Mucosa of rectum (tissue), 2 donors: ENCODE measurements at regions not wholly inside any gene's neighbourhood (a gene's known extent, or its start where the extent isn't known, plus 50 kb on each side); places are given as distances from the start of the nearest gene placed in this dataset.

ENCODE experiments used
- H3K27ac ChIP-seq, 2 donors: one replicate each; pipeline ENCODE4 v1.7.0; 2013; ENCODE audit warnings: inconsistent platforms in 2 of 2, low read depth in 2 of 2, low read length in 2 of 2
- H3K27me3 ChIP-seq, 2 donors: one replicate each; pipeline ENCODE4 v1.7.0; 2013; ENCODE audit warnings: low read length in 2 of 2; ENCODE audit not compliant: control insufficient read depth in 2 of 2, insufficient read depth in 2 of 2
- H3K36me3 ChIP-seq, 2 donors: one replicate each; pipeline ENCODE4 v1.7.0; 2013; ENCODE audit warnings: low read length in 2 of 2; ENCODE audit not compliant: control insufficient read depth in 2 of 2, insufficient read depth in 2 of 2
- H3K4me1 ChIP-seq, 2 donors: one replicate each; pipeline ENCODE4 v1.7.0; 2013; ENCODE audit warnings: low read length in 2 of 2, mild to moderate bottlenecking in 1 of 2; ENCODE audit not compliant: control insufficient read depth in 2 of 2, insufficient read depth in 2 of 2
- H3K4me3 ChIP-seq, 2 donors: one replicate each; pipeline ENCODE4 v1.7.0; 2013; ENCODE audit warnings: low read length in 2 of 2
- H3K9ac ChIP-seq, 2 donors: one replicate each; pipeline ENCODE4 v1.7.0; 2013; ENCODE audit warnings: low read length in 2 of 2, low read depth in 1 of 2, mild to moderate bottlenecking in 1 of 2
- H3K9me3 ChIP-seq, 2 donors: one replicate each; pipeline ENCODE4 v1.7.0; 2013; ENCODE audit warnings: low read length in 2 of 2; ENCODE audit not compliant: control insufficient read depth in 2 of 2
- donor health status: healthy.
- donor health status: Normal muscosa, but diverticular disease.

DNA sequence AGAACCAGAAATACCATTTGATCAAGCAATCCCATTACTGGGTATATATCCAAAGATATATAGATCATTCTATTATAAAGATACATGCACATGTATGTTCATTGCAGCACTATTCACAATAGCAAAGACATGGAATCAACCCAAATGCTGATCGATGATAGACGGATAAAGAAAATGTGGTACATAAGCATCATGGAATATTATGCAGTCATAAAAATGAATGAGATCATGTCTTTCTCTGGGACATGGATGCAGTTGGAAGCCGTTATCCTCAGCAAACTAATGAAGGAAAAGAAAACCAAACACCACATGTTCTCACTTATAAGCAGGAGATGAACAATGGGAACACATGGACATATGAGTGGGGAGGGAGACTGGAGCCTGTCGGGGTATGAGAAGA is 1540.9 kb upstream of the MIR17HG start:
- H3K27me3 ChIP-seq, result no peaks in the 10 kb centered on the region
- no peaks in the 10 kb centered on the region for H3K36me3 ChIP-seq
- H3K27ac ChIP-seq, result no peak overlapping the region
- no peaks in the 10 kb centered on the region for H3K9me3 ChIP-seq
- H3K4me1 ChIP-seq, result no peaks in the 10 kb centered on the region
- no peak overlapping the region for H3K9ac ChIP-seq
- H3K4me3 ChIP-seq, result no peak overlapping the region

DNA sequence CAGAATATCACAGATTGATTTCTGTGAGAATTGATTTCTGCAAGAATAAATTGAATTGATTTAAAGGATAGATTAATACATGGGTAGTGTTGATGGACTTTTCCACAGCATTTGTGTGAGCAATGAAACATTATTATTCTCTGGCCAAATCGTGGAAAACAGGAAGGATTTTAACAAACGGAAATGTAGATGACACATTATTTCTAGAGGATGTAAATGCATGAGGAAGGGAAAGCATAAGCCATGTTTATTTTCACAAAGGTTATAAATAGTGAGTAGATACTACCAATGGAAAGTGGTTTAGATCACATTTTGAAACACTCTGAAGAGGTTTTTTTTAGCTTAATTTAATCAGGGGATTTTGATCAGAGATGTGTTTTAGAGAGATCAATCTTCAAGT is 1534.6 kb upstream of the MIR17HG start:
- Histone ChIP-seq H3K9ac (no peak overlapping the region), H3K9me3 (no peaks in the 10 kb centered on the region), H3K4me1 (no peaks in the 10 kb centered on the region), H3K27me3 (no peaks in the 10 kb centered on the region), H3K36me3 (no peaks in the 10 kb centered on the region), H3K4me3 (no peak overlapping the region), H3K27ac (no peak overlapping the region)

DNA sequence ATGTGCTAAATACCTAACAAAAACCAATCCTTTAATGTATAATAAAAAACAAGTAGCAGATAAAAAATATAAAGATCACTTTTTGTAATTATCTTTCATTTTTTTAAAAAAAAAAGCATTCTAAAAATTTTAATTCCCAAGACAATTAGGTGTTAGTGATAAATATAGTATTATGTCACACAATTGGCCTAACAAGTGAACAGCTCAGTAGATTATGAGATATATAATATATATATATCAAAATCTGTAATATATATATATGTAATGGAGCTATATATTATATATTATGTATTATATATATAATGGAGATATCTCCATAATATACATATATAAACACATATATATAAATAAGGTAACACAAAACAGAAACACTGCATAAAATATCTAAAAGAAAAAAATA is 1531.1 kb upstream of the MIR17HG start:
- H3K36me3 ChIP-seq, result no peaks in the 10 kb centered on the region
- no peaks in the 10 kb centered on the region for H3K4me1 ChIP-seq
- no peak overlapping the region for H3K4me3 ChIP-seq
- H3K27me3 ChIP-seq, result no peaks in the 10 kb centered on the region
- no peak overlapping the region for H3K27ac ChIP-seq
- H3K9me3 ChIP-seq, result no peaks in the 10 kb centered on the region
- no peak overlapping the region for H3K9ac ChIP-seq

DNA sequence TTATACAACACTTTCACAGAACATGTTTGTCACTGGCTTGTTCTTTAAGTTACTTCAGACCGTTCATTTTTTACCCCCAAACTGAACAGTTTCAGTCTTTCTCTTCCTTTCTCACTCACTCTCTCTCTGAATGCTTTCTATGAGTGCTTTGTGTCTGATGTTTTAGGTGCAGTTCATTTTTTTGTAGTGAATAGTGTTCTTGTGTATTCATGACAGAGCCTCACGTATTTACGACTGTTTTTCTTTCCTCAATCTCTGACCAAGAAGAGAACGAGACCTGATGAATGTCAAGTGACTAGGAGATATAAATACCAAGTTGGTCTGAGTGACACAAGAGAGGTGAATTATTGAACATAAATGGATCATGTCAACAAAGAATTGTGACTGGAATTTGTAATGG is 1525.0 kb upstream of the MIR17HG start:
- Histone ChIP-seq H3K9ac (no peak overlapping the region), H3K36me3 (no peaks in the 10 kb centered on the region), H3K27me3 (no peaks in the 10 kb centered on the region), H3K9me3 (no peaks in the 10 kb centered on the region), H3K4me3 (no peak overlapping the region), H3K27ac (no peak overlapping the region), H3K4me1 (no peaks in the 10 kb centered on the region)

DNA sequence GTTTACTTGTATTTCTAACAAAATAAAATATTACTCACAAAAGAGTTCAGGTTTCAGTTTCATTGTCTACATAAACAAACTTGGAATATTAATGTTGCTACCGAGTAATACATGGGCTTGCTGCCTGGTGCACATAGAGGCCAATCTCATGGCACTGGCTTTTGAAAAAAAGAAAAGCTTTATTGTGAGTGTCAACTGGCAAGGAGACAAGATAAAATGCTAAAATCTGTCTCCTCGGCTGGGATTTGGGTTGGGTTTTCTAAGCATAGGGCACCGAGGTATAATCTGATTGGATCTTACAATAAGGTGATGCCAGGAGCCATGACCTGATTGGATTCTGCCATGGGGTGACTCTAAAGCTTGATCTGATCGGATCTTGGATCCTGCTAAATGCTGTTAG is 1519.9 kb upstream of the MIR17HG start:
- Histone ChIP-seq H3K9ac (no peak overlapping the region), H3K9me3 (no peaks in the 10 kb centered on the region), H3K27me3 (no peaks in the 10 kb centered on the region), H3K36me3 (no peaks in the 10 kb centered on the region), H3K27ac (no peak overlapping the region), H3K4me3 (no peak overlapping the region), H3K4me1 (no peaks in the 10 kb centered on the region)

DNA sequence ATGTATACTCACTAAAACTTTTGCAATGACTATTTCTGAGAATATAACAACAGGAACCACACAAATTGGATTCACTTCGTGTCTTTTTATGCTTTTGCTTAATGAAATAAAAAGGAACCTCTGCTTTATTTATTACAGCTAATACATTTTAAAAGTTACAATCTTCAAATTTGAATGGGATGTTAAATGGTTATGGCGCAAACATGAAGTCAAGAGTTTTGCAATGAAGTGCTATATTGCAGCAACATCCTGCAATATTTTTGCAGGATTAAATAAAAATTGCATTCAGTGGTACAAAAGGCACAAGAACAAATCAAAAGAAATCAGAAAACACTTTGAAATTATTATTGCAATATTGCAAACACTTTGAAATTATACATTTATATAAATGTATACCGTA is 1519.0 kb upstream of the MIR17HG start:
- Histone ChIP-seq H3K27ac (no peak overlapping the region), H3K9me3 (no peaks in the 10 kb centered on the region), H3K4me3 (no peak overlapping the region), H3K4me1 (no peaks in the 10 kb centered on the region), H3K27me3 (no peaks in the 10 kb centered on the region), H3K9ac (no peak overlapping the region), H3K36me3 (no peaks in the 10 kb centered on the region)

DNA sequence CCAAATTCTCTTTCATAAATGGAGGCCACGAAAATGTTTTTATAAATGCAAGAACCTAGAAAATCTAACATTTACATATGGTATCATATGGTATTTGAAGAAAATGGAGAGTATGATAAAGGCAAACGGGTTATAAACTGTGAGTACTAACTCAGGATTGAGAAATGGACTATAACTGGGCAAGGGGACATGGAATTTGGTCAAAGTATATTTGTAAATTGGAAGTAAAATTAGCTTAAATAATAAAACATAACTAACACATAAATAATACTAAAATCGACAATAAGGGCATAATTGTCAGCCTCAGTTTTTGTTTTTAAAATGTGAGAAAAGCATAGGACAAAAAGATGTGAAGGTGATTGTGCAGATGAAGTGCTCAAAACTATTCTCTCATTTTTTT is 1516.3 kb upstream of the MIR17HG start:
- Histone ChIP-seq H3K9me3 (no peaks in the 10 kb centered on the region), H3K9ac (no peak overlapping the region), H3K36me3 (no peaks in the 10 kb centered on the region), H3K4me1 (no peaks in the 10 kb centered on the region), H3K27ac (no peak overlapping the region), H3K27me3 (no peaks in the 10 kb centered on the region), H3K4me3 (no peak overlapping the region)

DNA sequence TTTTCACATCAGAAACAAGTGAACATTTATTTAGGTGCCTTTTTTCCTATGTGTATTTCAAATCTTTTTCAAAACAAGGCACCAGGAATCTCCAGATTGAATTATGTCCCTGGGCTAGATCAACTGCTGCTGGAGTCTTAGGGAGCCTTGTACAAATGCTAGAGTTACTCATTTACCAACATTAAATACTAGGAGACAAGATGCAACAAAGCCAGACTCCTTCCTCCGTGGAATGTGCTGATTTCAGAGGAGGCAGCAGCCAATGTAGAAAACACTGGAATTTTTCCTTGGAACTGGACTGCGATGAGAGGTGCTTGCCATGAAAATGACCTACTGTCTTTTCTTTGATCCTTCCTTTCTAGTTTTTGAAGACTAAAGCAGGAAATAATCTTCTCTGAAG is 1514.7 kb upstream of the MIR17HG start:
- Histone ChIP-seq H3K9me3 (no peaks in the 10 kb centered on the region), H3K27me3 (no peaks in the 10 kb centered on the region), H3K36me3 (no peaks in the 10 kb centered on the region), H3K9ac (no peak overlapping the region), H3K27ac (no peak overlapping the region), H3K4me1 (no peaks in the 10 kb centered on the region), H3K4me3 (no peak overlapping the region)

DNA sequence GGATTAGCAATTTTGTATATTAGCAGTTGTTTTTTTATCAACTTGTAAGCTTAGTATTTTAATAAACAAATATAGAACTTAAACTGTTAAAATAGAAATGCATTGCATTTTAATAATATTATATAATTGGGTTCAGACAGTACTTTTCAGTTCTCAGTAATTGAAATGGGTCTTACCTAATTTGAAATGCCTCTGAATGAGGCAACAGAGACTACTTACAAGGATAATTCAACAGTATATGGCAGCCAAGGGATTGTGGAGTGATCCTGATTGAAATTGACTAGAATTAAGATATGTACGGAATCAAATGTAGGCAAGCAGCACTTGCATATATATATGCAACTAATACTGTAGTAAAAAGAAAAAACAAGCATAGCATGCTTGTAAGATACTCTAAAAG is 1503.9 kb upstream of the MIR17HG start:
- Histone ChIP-seq H3K27ac (no peak overlapping the region), H3K36me3 (no peaks in the 10 kb centered on the region), H3K4me1 (no peaks in the 10 kb centered on the region), H3K9ac (no peak overlapping the region), H3K9me3 (no peaks in the 10 kb centered on the region), H3K4me3 (no peak overlapping the region), H3K27me3 (no peaks in the 10 kb centered on the region)

DNA sequence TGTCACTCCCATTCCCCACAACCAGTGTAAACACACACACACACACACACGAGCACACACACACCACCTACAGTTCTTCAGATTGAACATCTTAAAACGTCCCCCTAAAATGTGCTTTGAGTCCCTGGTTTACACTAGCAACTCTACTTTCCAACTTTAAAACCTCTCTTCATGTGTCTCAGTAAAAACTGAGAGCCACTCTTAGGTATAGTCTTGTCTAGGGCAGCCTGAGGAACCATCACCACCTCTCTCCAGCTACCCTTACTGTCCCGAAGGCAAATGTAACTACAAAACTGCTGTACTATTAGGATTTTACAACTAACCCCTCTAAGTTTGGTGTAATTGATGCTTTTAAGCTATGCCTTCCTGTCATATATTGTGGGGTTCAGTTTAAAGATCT is 1501.6 kb upstream of the MIR17HG start:
- Histone ChIP-seq H3K9me3 (no peaks in the 10 kb centered on the region), H3K36me3 (no peaks in the 10 kb centered on the region), H3K27ac (no peak overlapping the region), H3K4me3 (no peak overlapping the region), H3K27me3 (no peaks in the 10 kb centered on the region), H3K9ac (no peak overlapping the region), H3K4me1 (no peaks in the 10 kb centered on the region)

DNA sequence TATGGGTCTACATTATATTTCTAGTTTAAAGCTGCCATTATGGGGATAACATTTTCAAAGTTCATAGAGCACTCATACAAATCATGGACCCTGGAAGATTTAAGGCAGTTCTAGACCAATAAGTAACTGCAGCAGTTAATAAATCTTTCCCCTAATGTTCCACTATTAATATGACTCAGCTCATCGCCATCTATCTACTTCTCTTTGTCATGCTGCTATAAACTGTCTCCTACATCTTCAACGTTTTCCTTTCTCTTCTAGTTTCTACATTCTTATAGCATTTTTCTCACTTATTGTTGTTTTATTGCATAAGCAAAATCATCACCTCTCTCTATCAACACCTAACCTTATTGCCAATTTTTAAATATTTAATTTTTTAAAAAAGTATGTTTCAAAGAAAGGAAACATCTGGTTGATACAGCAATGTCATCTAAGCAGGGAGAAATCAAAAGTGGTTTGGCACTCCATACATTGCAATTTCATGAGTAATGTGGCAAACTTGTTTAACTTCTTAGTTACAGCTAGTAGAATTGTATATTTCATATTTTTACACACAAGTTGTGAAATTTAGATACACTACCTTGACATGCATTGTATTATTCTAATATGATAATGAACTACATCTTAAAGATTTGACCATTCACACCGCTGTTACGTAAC is 1500.4 kb upstream of the MIR17HG start:
- no peaks in the 10 kb centered on the region for H3K36me3 ChIP-seq
- no peak overlapping the region for H3K27ac ChIP-seq
- H3K9me3 ChIP-seq, result no peaks in the 10 kb centered on the region
- H3K27me3 ChIP-seq, result no peaks in the 10 kb centered on the region
- H3K4me3 ChIP-seq, result no peak overlapping the region
- H3K9ac ChIP-seq, result no peak overlapping the region
- no peaks in the 10 kb centered on the region for H3K4me1 ChIP-seq
